Fibroblast of villous mesenchyme (primary cell): ENCODE measurements at regions not wholly inside any gene's neighbourhood (a gene's known extent, or its start where the extent isn't known, plus 50 kb on each side); places are given as distances from the start of the nearest gene placed in this dataset.

Experiments
- DNase-seq: peaks from one replicate; pipeline ENCODE4 v3.0.0-alpha.2; 2010; ENCODE audit warnings: low read depth
- H3K4me3 ChIP-seq: 2 replicates; pipeline ENCODE4 v1.5.1; 2011; ENCODE audit warnings: low read depth, mild to moderate bottlenecking, low read length
- CTCF ChIP-seq: IDR thresholded peaks from 2 replicates; pipeline ENCODE4 v1.5.1; 2012; ENCODE audit warnings: low read depth, mild to moderate bottlenecking, low read length; ENCODE audit not compliant: insufficient read depth

GRCh38 chr5:173514661-173515060 lies 101.8 kb downstream of the BOD1 start:
- no peak for DNase-seq

GRCh38 chr5:173513521-173513991 lies 102.9 kb downstream of the BOD1 start:
- TF ChIP-seq CTCF, result peak; percentile 12
- DNase-seq, result peak; percentile 37
- no peak overlapping the region for H3K4me3 ChIP-seq

More at GRCh38 chr5:173514661-173515060, 101.8 kb downstream of the BOD1 start:
- no peak for TF ChIP-seq CTCF
- no peak overlapping the region for H3K4me3 ChIP-seq

- peak; percentile 36 for DNase-seq
- no peak overlapping the region for H3K4me3 ChIP-seq
- no peak for TF ChIP-seq CTCF
These were observed 103.6 kb downstream of the BOD1 start for GRCh38 chr5:173512637-173513435.

- no peak for TF ChIP-seq CTCF
- no peak for DNase-seq
- no peak overlapping the region for H3K4me3 ChIP-seq
These were observed 107.4 kb downstream of the BOD1 start for GRCh38 chr5:173509060-173509459.

- no peak for TF ChIP-seq CTCF
- no peak overlapping the region for H3K4me3 ChIP-seq
- DNase-seq, result no peak
These were observed 109.3 kb downstream of the BOD1 start for GRCh38 chr5:173507171-173507570.

GRCh38 chr5:173505634-173506033 lies 110.8 kb downstream of the BOD1 start:
- no peak for DNase-seq
- TF ChIP-seq CTCF, result no peak
- H3K4me3 ChIP-seq, result no peak overlapping the region
